SIG-M5 treated with dmso at 0.1 percent for 504 hours (cell line): ENCODE measurements at regions not wholly inside any gene's neighbourhood (a gene's known extent, or its start where the extent isn't known, plus 50 kb on each side); places are given as distances from the start of the nearest gene placed in this dataset.

Source experiments
- DNase-seq: peaks from one replicate; lab custom pipeline; 2025; ENCODE audit not compliant: unreplicated experiment; lab: John Stamatoyannopoulos, UW

DNA sequence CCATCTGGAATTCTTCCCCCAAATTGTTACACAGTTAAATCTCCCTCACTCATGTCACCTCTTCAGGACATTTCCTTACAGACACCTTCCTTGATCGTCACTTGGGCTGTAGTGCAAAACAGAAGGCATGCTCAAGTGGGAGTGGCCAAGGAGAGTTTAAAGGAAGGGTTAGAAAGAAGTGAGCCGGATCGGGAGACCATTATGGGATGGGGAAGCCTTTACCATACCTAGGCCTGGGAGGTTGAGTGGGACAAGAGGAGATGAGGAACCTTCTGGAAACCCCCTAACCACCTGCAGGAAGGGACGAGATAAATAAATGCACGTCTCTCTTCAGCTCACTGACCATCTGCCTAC lies 102.7 kb downstream of the UCHL1 start:
- DNase-seq, result no peak

DNA sequence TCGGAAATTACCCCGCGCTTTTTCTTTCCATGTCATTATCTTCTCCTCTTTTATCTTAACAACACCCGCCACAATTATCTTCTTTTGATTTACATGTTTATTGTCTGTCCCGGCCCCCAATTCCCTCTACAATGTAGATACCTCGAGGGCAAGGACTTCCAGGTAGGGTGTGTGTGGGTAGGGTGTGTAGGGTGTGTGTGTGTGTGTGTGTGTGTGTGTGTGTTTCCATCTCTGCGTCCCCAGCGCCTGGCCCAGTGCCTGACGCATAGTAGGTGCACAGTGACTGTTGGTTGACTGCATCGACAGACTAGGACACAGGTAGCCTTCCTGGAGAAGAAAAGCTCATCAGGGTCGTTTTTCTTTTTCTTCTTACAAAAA lies 103.1 kb downstream of the UCHL1 start:
- DNase-seq, result no peak

DNA sequence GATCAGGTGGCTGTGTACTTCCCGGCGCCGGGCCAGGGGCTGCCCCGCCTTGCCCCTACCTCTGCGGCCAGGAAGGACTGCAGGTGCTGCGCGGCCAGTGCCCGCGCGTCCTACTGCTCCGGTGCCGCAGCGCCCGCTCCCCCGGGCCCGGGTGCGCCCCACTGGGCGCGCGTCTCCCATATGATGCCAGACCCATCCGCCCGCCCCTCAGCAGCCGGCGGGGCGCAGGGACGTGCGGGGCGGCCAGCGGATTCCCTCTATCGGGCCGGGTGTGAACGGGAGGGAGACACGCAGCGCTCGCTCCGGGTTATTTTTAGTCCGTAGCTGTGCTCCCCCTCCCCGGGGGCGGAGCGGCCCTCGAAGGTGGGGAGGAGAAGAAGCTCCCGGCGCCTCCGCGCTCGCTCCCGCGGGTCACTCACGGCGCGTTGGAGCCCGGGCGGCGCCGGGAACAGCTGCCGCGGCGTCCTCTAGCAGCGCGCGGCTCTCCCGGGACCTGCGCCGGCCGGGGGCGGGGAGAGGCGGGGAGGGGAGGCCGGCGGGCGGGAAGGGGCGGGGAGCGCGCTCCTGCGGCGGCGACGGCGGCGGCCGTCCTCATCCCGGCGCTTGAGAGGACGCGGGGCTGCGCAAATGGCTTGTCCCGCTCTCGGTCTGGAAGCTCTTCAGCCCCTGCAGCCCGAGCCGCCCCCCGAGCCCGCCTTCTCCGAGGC lies 103.6 kb downstream of the UCHL1 start:
- DNase-seq, result no peak

DNA sequence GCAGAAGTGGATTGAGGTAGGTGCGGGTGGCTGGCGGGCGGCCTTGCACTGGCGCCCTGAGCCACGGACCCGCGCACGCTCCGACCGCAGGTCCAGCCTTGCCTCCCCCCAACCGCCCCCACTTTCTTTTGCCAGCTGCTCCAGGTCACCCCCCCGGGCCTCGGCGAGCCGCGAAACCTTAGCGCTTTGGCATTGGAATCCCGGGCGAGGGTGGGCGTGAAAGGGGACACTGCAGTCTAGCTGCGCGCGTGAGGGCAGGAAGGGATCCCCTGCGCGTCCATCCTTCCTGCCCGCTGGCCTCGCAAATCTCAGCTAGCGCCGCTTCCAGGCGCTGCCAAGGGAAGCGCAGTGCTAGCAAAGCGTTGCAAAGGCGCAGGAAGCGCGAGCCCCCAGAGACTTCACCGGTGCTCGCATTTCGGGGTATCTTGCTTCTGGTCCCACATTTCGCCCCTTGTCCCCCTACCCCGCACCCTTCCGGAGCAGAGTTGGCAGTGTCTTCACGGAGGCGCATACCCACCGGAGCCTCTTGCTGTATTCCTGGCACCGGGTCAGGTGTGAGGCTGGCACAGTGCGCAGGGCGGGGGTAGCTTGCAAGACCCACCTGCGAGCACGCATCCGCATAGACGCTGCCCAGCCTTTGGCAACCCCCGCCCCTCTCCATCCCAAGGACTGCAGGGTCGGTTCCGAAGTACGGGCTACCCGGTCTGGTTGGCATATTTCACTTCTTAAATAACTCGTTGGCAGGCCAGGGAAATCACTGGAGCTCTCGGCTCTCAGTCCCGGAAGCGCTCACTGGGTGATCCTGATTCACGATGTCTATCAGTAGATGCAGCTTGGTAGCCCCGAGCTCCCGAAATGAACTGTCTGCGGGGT lies 104.4 kb downstream of the UCHL1 start:
- no peak for DNase-seq

DNA sequence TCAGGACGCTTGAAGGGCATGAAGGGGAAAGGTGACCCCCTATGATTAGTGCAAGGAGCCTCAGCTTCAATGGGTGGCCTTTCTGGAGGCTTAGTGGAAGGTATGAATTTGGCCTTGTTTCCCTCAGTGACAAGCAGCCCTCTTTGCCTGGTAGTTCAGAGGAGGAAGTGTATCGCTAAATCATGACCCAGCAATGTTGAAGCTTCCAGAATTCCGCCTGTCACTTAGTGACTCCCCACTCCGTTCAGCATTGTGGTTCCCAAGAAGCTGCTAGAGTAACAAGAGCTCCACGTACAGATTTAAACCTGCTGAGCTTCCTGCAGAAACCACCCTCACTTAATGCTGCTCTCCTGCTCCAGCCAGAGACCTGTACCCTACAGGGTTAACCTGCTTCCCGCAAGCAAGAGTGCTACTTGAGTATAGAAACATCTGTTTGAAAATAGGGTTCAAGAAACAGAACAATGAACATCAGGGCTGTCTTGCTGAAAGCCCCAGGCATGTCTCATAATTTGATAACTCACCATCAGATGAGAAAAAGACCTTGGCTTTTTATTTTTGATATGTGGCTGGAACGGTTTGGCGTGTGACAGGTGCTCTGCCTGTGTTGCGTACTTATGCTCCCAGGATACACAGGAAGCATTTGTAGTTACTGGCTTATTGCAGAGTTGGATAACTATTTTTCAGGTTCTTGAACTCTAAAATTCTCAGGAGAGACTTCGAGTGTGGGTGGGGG lies 105.2 kb downstream of the UCHL1 start:
- DNase-seq, result no peak

DNA sequence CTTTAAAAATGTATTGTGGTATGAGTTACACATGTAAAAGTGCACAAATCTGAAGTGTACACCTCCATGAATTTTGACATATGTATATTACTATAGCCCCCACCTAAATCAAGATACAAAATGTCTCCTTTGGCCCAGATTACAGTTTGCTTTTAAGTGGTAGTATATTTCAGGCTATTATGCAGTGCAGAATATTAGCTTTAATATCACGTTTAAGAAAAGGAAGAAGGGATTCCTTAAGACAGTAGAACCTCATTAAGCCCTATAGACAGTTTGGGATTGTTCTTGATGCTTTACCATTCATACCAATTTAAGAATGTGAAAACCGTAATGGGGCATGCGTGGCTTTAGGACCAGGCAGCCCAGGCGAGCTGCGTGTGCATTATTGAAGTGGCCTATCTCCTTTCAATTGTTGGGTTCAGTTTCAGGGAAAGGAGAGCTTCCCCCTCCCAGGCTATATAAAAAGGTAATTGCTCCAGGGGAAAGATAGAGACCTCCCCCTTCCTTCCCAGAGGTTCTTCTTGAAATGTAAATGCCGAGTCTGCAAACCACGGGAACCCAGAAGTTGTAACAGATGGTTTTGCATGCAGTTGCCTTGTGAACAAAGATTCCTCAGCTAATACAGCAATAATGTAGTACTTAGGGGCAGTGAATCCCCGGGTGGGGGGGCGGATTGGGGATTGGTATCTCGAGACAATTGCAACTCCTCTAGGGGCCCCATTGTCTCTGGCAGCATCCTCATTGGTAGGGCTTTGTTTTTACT lies 106.1 kb downstream of the UCHL1 start:
- no peak for DNase-seq

DNA sequence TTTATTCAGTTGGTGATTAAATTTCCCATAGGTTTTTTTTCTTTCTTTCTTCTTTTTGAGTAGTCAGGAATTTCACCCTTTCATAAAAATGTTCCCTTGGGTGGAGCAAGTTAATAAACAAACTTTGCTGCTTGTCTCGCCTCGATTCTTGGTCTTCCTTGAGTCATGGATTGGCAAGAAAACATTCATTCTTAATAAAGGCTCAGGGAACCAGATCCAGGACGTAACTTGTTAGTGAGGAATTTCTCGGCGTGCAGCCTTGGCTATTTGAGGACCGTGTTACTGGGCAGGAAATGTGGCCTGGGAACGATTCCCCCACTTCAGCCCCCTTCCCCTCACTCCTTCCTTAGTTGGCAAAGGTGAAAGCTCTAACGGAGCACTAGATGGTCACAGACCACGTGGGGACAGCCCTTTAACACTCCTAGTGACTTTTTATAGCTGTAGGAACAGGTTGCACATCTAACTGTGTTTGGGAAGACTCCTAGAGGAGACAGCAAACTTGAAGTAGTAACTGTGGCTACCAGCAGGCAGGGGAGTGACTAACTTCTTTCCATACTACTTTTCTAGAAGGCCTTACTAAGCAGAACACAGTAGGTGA lies 106.8 kb downstream of the UCHL1 start:
- DNase-seq, result no peak

GRCh38 chr4:41364876-41365275 lies 108.1 kb downstream of the UCHL1 start:
- no peak for DNase-seq

GRCh38 chr4:41365681-41366080 lies 109.0 kb downstream of the UCHL1 start:
- DNase-seq, result no peak

DNA sequence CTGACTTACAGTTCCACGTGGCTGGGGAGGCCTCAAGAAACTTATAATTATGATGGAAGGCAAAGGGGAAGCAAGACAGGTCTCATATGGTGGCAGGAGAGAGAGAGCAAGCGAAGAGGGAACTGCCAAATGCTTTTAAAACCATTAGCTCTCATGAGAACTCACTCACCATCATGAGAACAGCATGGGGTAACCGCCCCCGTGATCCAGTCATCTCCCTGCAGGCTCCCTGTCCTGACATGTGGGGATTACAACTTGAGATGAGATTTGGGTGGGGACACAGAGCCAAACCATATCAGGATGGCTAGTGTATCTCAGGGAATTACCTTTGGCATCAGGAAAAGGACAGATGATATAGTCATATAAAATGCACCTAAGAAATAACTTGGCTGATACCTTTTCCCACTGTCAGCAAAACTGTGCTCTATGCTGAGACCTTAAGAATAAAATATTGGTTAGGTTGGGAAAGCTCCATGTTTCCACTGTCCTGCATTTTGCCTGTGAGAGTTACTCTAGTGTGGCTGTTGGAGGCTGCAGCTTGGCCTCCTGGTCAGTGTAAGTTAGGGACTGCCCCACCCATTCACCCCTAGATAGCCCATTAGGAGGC lies 110.3 kb downstream of the UCHL1 start:
- DNase-seq, result no peak

DNA sequence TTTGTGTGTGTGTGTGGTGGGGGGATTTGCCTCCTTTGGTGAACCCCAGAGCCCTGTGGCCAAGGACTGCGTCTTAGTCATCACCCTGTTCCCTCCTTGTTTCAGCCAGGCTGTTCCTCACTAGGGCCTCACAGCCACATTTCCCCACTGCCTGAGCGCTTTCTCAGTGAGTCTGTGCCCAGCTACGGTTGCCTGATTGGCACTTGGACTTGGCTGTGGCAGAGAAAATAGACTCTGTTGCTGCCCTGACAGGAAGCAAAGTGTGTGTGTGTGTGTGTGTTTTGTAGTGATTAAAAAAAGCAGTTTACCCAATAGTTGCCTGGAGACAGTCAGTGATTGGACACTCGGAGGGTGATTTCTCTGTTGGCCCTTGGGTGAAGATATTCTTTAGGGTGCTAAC lies 113.0 kb downstream of the UCHL1 start:
- no peak for DNase-seq

DNA sequence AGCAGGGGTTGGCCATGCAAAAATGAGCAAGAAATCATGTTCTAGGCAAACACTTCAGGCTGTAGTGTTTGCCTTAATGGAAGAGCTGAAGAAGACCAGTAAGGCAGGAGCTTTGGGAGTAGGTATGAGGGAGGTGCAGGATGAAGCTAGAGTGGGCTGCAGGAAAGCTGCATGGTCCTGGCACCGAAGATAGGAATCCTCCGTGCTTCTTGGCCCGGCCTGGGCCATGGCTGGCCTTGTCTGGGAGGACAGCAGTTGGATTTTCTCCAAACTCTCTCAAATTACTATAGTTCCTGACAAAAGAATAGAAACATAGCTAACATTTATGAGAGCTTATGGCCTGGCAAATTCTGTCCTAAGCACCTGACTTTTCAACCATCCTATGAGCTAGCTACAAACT lies 116.5 kb downstream of the UCHL1 start:
- no peak for DNase-seq

DNA sequence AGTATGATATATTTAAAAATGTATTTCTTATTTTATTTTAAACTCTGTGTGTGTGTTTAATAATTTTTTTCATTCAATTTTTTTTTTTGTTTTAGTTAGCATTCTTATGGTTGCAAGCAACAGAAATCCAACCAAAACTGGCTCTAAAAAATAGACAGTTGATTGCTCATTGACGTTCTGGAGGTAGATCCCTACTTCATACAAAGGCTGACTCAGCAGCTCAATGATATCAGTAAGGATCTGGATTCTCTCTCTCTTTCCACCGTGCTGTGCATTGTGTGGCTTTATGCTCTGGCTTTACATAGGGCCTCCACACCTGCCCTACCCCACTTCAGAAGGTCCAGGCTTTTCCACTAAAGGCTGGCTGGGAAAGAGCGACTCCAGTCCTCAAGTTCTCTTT lies 117.8 kb downstream of the UCHL1 start:
- no peak for DNase-seq

DNA sequence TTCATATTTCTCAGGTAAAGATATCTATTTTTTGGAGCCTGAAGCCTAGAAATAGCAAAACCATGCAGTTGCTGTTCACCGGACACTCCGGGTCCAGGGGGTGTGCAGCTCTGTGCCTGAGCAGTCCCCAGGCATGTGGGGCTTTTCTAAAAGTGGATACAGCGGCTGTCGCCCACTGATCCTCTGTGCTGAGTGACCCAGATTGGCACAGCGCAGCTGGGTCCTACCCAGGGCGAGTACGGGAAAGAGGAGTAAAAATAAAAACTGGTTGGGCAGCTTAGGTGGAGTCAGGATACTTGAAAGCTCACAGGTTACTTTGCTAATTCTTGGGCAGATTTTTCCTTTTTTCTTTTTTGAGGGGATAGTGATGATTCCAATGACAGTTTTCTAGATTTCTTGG lies 118.8 kb downstream of the UCHL1 start:
- no peak for DNase-seq

GRCh38 chr4:41377196-41377595 lies 120.5 kb downstream of the UCHL1 start:
- no peak for DNase-seq

GRCh38 chr4:41379230-41379629 lies 122.5 kb downstream of the UCHL1 start:
- no peak for DNase-seq

GRCh38 chr4:41380511-41381157 lies 123.9 kb downstream of the UCHL1 start:
- DNase-seq, result no peak

DNA sequence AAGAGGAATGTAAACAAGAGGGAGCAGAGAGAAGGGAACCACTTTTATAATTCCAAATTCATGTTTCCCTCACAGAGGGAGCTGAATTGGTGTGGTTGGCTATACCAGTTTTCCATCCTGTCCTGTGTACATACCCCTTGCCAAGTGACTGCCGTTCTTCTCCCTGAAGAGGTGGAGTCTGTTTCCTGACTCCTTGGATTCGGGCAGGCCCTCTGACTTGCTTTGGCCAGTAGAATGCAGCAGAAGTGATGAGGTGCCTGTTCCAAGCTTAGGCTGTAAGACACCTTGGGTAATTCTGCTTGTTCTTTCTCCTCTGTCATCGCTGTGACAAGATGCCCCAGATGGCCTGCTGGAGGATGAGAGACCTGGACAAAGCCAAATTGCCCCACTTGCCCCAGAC lies 124.7 kb downstream of the UCHL1 start:
- no peak for DNase-seq

- no peak for DNase-seq
Measured at GRCh38 chr4:41384992-41385391, 128.3 kb downstream of the UCHL1 start.

DNA sequence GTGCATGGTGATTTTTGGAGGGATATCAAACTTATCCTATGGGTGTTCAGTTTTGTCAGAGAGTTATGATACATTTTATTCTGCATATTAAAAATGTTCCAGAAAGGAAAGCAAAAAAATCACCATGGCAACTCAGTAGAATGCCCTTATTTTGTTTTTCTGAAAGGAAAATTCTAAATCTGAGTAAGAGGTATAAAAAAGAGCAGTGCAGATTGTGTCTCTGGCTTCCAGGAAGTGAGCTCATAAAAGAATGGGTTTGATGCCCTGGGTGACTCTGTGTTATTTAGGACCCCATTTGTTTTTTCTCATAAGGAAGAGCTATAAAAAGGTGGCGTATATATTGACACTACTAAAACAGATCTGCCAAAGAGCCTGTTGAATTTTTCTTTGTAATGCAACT lies 128.8 kb downstream of the UCHL1 start:
- no peak for DNase-seq
